ENCODE measurements at regions not wholly inside any gene's neighbourhood (a gene's known extent, or its start where the extent isn't known, plus 50 kb on each side); places are given as distances from the start of the nearest gene placed in this dataset.

GRCh38 chr1:55654750-55655149, 439.6 kb upstream of the USP24 start:
- DNase-seq = no peak

GRCh38 chr1:55654171-55654570, 439.0 kb upstream of the USP24 start:
- no peak for DNase-seq

- DNase-seq = no peak
These were observed 435.3 kb upstream of the USP24 start for GRCh38 chr1:55650444-55650843.

GRCh38 chr1:55646181-55646580, 431.0 kb upstream of the USP24 start:
- no peak for DNase-seq

GRCh38 chr1:55645270-55645669, 430.1 kb upstream of the USP24 start:
- DNase-seq = no peak

GRCh38 chr1:55641947-55642346, 426.8 kb upstream of the USP24 start:
- DNase-seq = no peak

GRCh38 chr1:55640708-55641473, 425.7 kb upstream of the USP24 start:
- no peak for DNase-seq

- no peak for DNase-seq
These were observed 424.4 kb upstream of the USP24 start for GRCh38 chr1:55639526-55639925.

GRCh38 chr1:55639051-55639450, 423.9 kb upstream of the USP24 start:
- no peak for DNase-seq

- DNase-seq = no peak
These were observed 421.5 kb upstream of the USP24 start for GRCh38 chr1:55636696-55637095.

- no peak for DNase-seq
These were observed 420.7 kb upstream of the USP24 start for GRCh38 chr1:55635856-55636255.

GRCh38 chr1:55634516-55634915, 419.4 kb upstream of the USP24 start:
- DNase-seq = no peak

GRCh38 chr1:55632906-55633305, 417.7 kb upstream of the USP24 start:
- DNase-seq = peak; percentile 50

- DNase-seq = no peak
These were observed 416.9 kb upstream of the USP24 start for GRCh38 chr1:55632058-55632457.

GRCh38 chr1:55631509-55631908, 416.3 kb upstream of the USP24 start:
- DNase-seq = no peak

GRCh38 chr1:55626326-55626725, 411.2 kb upstream of the USP24 start:
- DNase-seq = no peak

GRCh38 chr1:55624766-55625165, 409.6 kb upstream of the USP24 start:
- DNase-seq = no peak

GRCh38 chr1:55623311-55623710, 408.1 kb upstream of the USP24 start:
- no peak for DNase-seq

GRCh38 chr1:55622074-55622473, 406.9 kb upstream of the USP24 start:
- DNase-seq = no peak

GRCh38 chr1:55618199-55618598, 403.0 kb upstream of the USP24 start:
- no peak for DNase-seq

- DNase-seq = no peak
These were observed 402.3 kb upstream of the USP24 start for GRCh38 chr1:55617288-55617982.

- DNase-seq = no peak
These were observed 397.8 kb upstream of the USP24 start for GRCh38 chr1:55612988-55613387.

- no peak for DNase-seq
These were observed 396.0 kb upstream of the USP24 start for GRCh38 chr1:55611123-55611522.

- no peak for DNase-seq
These were observed 395.0 kb upstream of the USP24 start for GRCh38 chr1:55610203-55610602.

Measured in right kidney (tissue), 1 donor.